ENCODE measurements at regions not wholly inside any gene's neighbourhood (a gene's known extent, or its start where the extent isn't known, plus 50 kb on each side); places are given as distances from the start of the nearest gene placed in this dataset.
"Not testable (repeated sequence)": the region's sequence is repeated elsewhere in the genome, so short reads cannot be mapped to it uniquely, and the experiment has no call there.

DNA sequence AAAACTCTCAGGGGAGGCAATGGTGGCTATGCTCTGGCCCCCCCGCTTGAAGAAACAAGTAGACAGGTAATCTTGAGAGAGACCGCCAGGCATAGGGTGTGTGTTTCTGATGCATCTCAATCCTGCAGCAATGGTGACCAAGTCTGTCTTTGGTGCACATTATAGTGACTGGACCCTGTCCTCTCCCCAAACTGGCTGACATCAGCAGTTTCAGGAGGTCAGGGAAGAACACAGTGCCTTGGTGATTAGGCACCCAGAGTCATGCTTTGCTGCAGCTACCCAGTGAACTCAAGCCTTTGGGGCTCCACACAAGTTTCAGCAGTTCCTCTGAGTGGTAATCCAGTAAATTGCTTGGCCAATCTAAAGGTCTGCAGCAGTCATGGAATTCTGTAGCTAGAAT lies 318.3 kb downstream of the SPIN4 start:
- DNase-seq: no peak
- in situ Hi-C loops (cut with HindIII; ENCODE audit: low pct_ligation_motif_present, low pct_unique_long_range_greater_than_20kb, low sequenced_read_pairs): no loop called here

DNA sequence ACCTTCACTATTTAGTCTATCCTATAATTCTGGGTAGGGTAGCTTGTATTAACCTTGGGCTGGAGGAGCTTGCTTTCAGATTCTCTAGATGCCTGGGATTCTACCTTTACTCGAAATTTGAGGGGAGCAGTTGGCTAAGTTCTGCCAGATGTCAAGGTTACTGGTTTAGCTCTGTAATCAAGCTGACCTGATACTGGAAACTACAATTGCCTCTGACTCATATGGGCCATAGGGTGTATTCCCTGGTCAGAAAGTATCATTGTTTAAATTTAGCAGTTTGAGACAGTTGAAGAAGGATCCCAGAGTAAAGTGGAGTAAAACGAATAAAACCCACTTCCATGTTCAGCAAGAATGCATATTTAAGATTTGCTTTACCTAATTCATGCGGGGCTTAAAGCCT lies 337.6 kb downstream of the SPIN4 start:
- DNase-seq: no peak
- in situ Hi-C loops (cut with HindIII; ENCODE audit: low pct_ligation_motif_present, low pct_unique_long_range_greater_than_20kb, low sequenced_read_pairs): no loop called here

DNA sequence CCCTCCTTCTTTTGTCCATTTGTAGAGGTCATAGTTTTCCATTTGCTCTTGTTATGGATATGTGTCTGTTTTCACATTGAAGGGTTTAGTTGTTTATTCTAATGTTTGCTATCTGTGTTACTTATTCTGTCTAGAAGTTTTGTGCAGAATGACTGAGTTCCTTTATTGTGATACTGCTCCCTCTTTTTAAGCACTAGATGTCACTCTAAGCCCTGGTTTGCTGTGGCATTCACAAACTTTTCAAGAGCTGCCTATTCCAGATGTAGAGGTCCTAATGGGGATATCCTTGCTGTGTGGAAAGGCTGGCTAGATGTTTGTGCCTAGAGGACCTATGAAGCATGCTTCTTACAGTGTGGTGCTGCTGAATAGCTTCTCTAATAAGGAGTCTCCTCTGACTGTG lies 338.6 kb downstream of the SPIN4 start:
- in situ Hi-C loops (cut with HindIII; ENCODE audit: low pct_ligation_motif_present, low pct_unique_long_range_greater_than_20kb, low sequenced_read_pairs): no loop called here
- no peak for DNase-seq

DNA sequence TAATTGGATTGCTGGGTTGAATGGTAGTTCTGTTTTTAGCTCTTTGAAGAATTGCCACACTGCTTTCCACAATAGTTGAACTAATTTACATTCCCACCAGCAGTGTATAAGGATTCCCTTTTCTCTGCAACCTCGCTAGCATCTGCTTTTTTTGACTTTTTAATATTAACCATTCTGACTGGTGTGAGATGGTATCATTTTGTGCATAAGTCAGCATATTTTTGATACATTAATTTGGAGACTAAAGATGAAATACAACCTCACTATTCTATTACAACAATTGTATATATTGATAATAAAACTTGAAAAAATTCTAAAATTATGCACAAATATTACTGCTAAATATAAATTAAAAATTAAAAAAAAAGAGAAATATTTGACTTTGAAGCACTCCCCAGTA lies 350.9 kb downstream of the SPIN4 start:
- in situ Hi-C loops (cut with HindIII; ENCODE audit: low pct_ligation_motif_present, low pct_unique_long_range_greater_than_20kb, low sequenced_read_pairs); DNase-seq: not testable (repeated sequence)
